OCI-LY3 (cell line): ENCODE measurements at regions not wholly inside any gene's neighbourhood (a gene's known extent, or its start where the extent isn't known, plus 50 kb on each side); places are given as distances from the start of the nearest gene placed in this dataset.

Source experiments
- H2AFZ ChIP-seq: fragments of 200-600, 300-600 bp; shearing (Covaris generic); 2 replicates; pipeline ENCODE4 v1.6.0; 2014; ENCODE audit warnings: antibody characterized with exemption, low read depth, low read length
- H3K27ac ChIP-seq: fragments of 200-600, 300-600 bp; sonication (generic); 2 replicates; pipeline ENCODE4 v1.5.1; 2014; ENCODE audit warnings: mild to moderate bottlenecking, low read length, moderate library complexity, mixed read lengths
- H3K27me3 ChIP-seq: fragments of 200-600, 300-600 bp; sonication (generic); 2 replicates; pipeline ENCODE4 v1.6.1; 2014; ENCODE audit warnings: low read depth, low read length, mixed read lengths
- H3K36me3 ChIP-seq: fragments of 200-600, 300-600 bp; sonication (generic); replicated peaks from 2 replicates; pipeline ENCODE3; 2014; ENCODE audit warnings: low read depth, low read length, mixed read lengths
- H3K4me1 ChIP-seq: fragments of 300-600, 200-600 bp; sonication (generic); 2 replicates; pipeline ENCODE4 v1.6.1; 2014; ENCODE audit warnings: low read length, mixed read lengths
- H3K4me2 ChIP-seq: fragments of 200-600, 300-600 bp; sonication (generic); 2 replicates; pipeline ENCODE4 v1.6.1; 2014; ENCODE audit warnings: low read length, mixed read lengths
- H3K4me3 ChIP-seq: fragments of 300-600, 200-600 bp; sonication (generic); 2 replicates; pipeline ENCODE4 v1.5.1; 2014; ENCODE audit warnings: antibody characterized with exemption, mild to moderate bottlenecking, low read length, moderate library complexity
- H3K79me2 ChIP-seq: fragments of 300-600, 200-600 bp; shearing (Covaris generic); 2 replicates; pipeline ENCODE4 v1.6.1; 2014; ENCODE audit warnings: mild to moderate bottlenecking, low read length, mixed read lengths
- H3K9ac ChIP-seq: fragments of 300-600, 200-600 bp; shearing (Covaris generic); 2 replicates; pipeline ENCODE4 v1.6.0; 2014; ENCODE audit warnings: mild to moderate bottlenecking, low read length, moderate library complexity
- H3K9me3 ChIP-seq: fragments of 200-600, 300-600 bp; shearing (Covaris generic); 2 replicates; pipeline ENCODE4 v1.6.1; 2014; ENCODE audit warnings: low read length, mixed read lengths; ENCODE audit not compliant: insufficient read depth
- H4K20me1 ChIP-seq: fragments of 200-600, 300-600 bp; sonication (generic); 2 replicates; pipeline ENCODE4 v1.6.1; 2016; ENCODE audit warnings: low read length, mixed read lengths; ENCODE audit not compliant: insufficient read depth
- EZH2phosphoT487 ChIP-seq: fragments of 200-600 bp; shearing (Covaris generic); IDR thresholded peaks from 2 replicates; pipeline ENCODE4 v1.6.1; 2018; ENCODE audit warnings: antibody characterized with exemption, mixed run types, low read depth
- TF ChIP-seq, protein P1 (sequence below): fragments of 200-600, 300-600 bp; sonication (generic); IDR thresholded peaks from 2 replicates; pipeline ENCODE4 v1.5.1; 2014; ENCODE audit warnings: antibody characterized with exemption, low read length, low read depth

DNA sequence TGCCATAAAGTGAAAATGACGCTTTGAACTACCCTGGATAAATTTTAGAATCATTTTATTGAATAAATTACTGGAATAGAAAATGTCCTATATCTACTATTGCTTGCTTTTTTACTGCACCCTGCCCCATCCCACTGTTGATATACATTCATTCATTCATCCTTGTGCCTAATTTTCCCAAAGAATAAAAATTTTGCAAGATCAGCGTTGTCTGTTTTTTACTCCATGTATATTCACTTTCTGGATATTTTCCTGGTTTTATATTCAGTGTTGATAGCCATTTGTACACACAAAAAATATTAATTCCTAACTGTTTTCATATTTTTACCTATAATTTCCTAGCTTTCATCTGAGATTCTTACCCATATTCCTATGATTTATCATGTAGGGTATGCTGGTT lies 262.9 kb upstream of the MAGI2 start:
- H2AFZ ChIP-seq = no peak overlapping the region
- H3K4me2 ChIP-seq = no peak overlapping the region
- H3K79me2 ChIP-seq = no peaks in the 10 kb centered on the region
- H3K4me3 ChIP-seq = no peak overlapping the region
- H3K36me3 ChIP-seq = no peaks in the 10 kb centered on the region
- TF ChIP-seq, protein P1, sequence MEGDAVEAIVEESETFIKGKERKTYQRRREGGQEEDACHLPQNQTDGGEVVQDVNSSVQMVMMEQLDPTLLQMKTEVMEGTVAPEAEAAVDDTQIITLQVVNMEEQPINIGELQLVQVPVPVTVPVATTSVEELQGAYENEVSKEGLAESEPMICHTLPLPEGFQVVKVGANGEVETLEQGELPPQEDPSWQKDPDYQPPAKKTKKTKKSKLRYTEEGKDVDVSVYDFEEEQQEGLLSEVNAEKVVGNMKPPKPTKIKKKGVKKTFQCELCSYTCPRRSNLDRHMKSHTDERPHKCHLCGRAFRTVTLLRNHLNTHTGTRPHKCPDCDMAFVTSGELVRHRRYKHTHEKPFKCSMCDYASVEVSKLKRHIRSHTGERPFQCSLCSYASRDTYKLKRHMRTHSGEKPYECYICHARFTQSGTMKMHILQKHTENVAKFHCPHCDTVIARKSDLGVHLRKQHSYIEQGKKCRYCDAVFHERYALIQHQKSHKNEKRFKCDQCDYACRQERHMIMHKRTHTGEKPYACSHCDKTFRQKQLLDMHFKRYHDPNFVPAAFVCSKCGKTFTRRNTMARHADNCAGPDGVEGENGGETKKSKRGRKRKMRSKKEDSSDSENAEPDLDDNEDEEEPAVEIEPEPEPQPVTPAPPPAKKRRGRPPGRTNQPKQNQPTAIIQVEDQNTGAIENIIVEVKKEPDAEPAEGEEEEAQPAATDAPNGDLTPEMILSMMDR = no peak
- TF ChIP-seq EZH2phosphoT487 = no peak
- H3K4me1 ChIP-seq = no peaks in the 10 kb centered on the region
- no peaks in the 10 kb centered on the region for H4K20me1 ChIP-seq
- no peaks in the 10 kb centered on the region for H3K27me3 ChIP-seq
- no peak overlapping the region for H3K27ac ChIP-seq
- H3K9ac ChIP-seq = no peak overlapping the region
- H3K9me3 ChIP-seq = no peaks in the 10 kb centered on the region

GRCh38 chr7:79714081-79714480 lies 260.6 kb upstream of the MAGI2 start:
- Histone ChIP-seq H3K27me3 (no peaks in the 10 kb centered on the region), H3K36me3 (no peaks in the 10 kb centered on the region), H3K9me3 (no peaks in the 10 kb centered on the region), H3K27ac (no peak overlapping the region), H2AFZ (no peak overlapping the region), H3K4me2 (no peak overlapping the region), H4K20me1 (no peaks in the 10 kb centered on the region), H3K9ac (no peak overlapping the region), H3K4me3 (no peak overlapping the region), H3K4me1 (no peaks in the 10 kb centered on the region), H3K79me2 (no peaks in the 10 kb centered on the region)
- TF ChIP-seq, protein P1 = no peak
- no peak for TF ChIP-seq EZH2phosphoT487

DNA sequence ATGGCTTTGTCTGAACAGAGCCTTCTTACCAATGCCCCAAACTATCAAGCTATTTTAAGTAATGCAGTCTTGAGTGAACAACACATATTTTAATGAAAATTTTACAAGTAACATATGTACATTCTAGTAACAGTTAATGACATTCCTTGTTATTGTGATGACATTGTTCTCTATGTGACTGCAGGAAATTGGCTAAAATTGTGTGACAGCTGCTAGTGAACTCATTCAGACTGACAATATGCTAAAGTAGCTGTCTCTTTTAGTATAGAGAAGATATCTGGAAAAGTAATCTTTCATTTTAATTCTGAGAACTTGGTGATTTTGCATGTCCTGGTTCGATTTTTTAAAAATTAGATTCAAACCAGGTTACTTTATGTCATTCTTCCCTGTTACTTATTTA lies 259.8 kb upstream of the MAGI2 start:
- no peak overlapping the region for H3K9ac ChIP-seq
- no peak overlapping the region for H3K4me3 ChIP-seq
- no peak overlapping the region for H3K27ac ChIP-seq
- no peak overlapping the region for H3K4me2 ChIP-seq
- H3K9me3 ChIP-seq = no peaks in the 10 kb centered on the region
- H3K36me3 ChIP-seq = no peaks in the 10 kb centered on the region
- no peak for TF ChIP-seq EZH2phosphoT487
- TF ChIP-seq, protein P1 = no peak
- no peak overlapping the region for H2AFZ ChIP-seq
- no peaks in the 10 kb centered on the region for H3K27me3 ChIP-seq
- no peaks in the 10 kb centered on the region for H4K20me1 ChIP-seq
- H3K79me2 ChIP-seq = no peaks in the 10 kb centered on the region
- H3K4me1 ChIP-seq = no peaks in the 10 kb centered on the region

GRCh38 chr7:79711660-79712059 lies 258.2 kb upstream of the MAGI2 start:
- H3K79me2 ChIP-seq = no peaks in the 10 kb centered on the region
- no peaks in the 10 kb centered on the region for H3K36me3 ChIP-seq
- H3K27ac ChIP-seq = no peak overlapping the region
- no peak overlapping the region for H3K9ac ChIP-seq
- H3K27me3 ChIP-seq = no peaks in the 10 kb centered on the region
- H3K4me1 ChIP-seq = no peaks in the 10 kb centered on the region
- no peaks in the 10 kb centered on the region for H4K20me1 ChIP-seq
- H3K4me3 ChIP-seq = no peak overlapping the region
- TF ChIP-seq, protein P1 = no peak
- no peak for TF ChIP-seq EZH2phosphoT487
- no peak overlapping the region for H3K4me2 ChIP-seq
- no peaks in the 10 kb centered on the region for H3K9me3 ChIP-seq
- H2AFZ ChIP-seq = no peak overlapping the region
